BE2C (cell line): ENCODE measurements at regions not wholly inside any gene's neighbourhood (a gene's known extent, or its start where the extent isn't known, plus 50 kb on each side); places are given as distances from the start of the nearest gene placed in this dataset.
A peak's percentile ranks its signal among the peaks of the same experiment; 100 is the strongest.

ENCODE experiments used
- DNase-seq: peaks from one replicate; pipeline ENCODE4 v3.0.0-alpha.2; 2020
- H3K27me3 ChIP-seq: fragments of 250-450 bp; sonication (Bioruptor Pico); 2 replicates; pipeline ENCODE4 v1.5.1; 2020; ENCODE audit warnings: mild to moderate bottlenecking
- H3K36me3 ChIP-seq: fragments of 250-450 bp; sonication (Bioruptor Pico); 2 replicates; pipeline ENCODE4 v1.5.1; 2020; ENCODE audit warnings: mild to moderate bottlenecking
- H3K4me1 ChIP-seq: fragments of 250-450 bp; sonication (Bioruptor Pico); 2 replicates; pipeline ENCODE4 v1.5.1; 2020
- H3K4me3 ChIP-seq: 2 replicates; pipeline ENCODE4 v1.5.1; 2011; ENCODE audit warnings: low read depth, low read length
- H3K9me3 ChIP-seq: fragments of 250-450 bp; sonication (Bioruptor Pico); 2 replicates; pipeline ENCODE4 v1.5.1; 2020
- TF ChIP-seq, protein P1 (sequence below): IDR thresholded peaks from 2 replicates; pipeline ENCODE4 v1.5.1; 2012; ENCODE audit warnings: mild to moderate bottlenecking, low read depth, low read length

DNA sequence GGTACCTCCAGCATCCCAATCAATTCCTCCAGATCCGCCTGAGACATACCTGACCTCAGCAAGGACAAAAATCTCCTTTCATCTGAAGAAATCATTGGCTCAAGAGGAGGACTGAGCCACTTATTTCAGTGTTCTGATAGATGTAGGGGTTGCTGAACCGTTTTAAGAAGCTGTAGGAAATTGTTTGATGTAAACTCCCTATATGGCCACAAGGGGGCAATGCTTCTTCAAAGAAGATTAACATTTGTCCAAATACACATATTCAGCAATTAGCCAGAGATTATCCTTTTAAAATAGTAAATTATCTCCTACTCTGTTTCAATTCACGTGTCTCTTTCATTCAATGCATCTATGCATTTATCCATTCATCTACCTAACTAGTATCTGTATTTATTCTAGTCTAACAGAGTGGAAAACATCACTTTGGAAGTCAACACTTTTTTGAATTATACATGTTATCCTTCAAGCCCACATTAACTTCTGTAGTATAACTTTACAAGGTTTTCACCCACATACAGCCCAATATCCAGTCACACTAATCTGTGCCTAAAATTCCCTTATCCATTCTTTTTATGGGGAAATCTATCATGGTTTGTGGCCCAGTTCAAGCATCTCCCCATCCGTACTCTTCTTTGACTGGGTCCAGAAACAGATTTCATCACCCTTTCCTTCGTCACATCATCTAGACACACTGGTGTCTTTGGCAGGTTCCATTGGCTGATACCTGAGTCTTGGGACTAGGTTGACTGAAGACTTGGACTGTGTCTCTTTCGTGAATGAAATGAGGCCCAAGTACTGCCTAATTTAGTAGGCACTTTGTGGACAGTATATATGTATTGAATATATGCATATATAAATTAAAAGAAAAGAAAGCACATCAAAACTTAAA, 411.0 kb upstream of the OR4E1 start:
- Histone ChIP-seq H3K9me3 (no peaks in the 10 kb centered on the region), H3K4me3 (no peak overlapping the region), H3K4me1 (no peaks in the 10 kb centered on the region), H3K36me3 (no peaks in the 10 kb centered on the region), H3K27me3 (no peaks in the 10 kb centered on the region)
- no peak for DNase-seq
- TF ChIP-seq, protein P1, sequence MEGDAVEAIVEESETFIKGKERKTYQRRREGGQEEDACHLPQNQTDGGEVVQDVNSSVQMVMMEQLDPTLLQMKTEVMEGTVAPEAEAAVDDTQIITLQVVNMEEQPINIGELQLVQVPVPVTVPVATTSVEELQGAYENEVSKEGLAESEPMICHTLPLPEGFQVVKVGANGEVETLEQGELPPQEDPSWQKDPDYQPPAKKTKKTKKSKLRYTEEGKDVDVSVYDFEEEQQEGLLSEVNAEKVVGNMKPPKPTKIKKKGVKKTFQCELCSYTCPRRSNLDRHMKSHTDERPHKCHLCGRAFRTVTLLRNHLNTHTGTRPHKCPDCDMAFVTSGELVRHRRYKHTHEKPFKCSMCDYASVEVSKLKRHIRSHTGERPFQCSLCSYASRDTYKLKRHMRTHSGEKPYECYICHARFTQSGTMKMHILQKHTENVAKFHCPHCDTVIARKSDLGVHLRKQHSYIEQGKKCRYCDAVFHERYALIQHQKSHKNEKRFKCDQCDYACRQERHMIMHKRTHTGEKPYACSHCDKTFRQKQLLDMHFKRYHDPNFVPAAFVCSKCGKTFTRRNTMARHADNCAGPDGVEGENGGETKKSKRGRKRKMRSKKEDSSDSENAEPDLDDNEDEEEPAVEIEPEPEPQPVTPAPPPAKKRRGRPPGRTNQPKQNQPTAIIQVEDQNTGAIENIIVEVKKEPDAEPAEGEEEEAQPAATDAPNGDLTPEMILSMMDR: peak; percentile 67

GRCh38 chr14:22081337-22081736, 407.7 kb upstream of the OR4E1 start:
- H3K27me3 ChIP-seq: no peaks in the 10 kb centered on the region
- H3K4me3 ChIP-seq: no peak overlapping the region
- TF ChIP-seq, protein P1: no peak
- H3K9me3 ChIP-seq: no peaks in the 10 kb centered on the region
- H3K36me3 ChIP-seq: no peaks in the 10 kb centered on the region
- no peaks in the 10 kb centered on the region for H3K4me1 ChIP-seq
- no peak for DNase-seq

- TF ChIP-seq, protein P1: no peak
- Histone ChIP-seq H3K4me1 (no peaks in the 10 kb centered on the region), H3K9me3 (no peaks in the 10 kb centered on the region), H3K27me3 (no peaks in the 10 kb centered on the region), H3K36me3 (no peaks in the 10 kb centered on the region), H3K4me3 (no peak overlapping the region)
- DNase-seq: no peak
Observed at GRCh38 chr14:22079766-22080165, 406.1 kb upstream of the OR4E1 start.

DNA sequence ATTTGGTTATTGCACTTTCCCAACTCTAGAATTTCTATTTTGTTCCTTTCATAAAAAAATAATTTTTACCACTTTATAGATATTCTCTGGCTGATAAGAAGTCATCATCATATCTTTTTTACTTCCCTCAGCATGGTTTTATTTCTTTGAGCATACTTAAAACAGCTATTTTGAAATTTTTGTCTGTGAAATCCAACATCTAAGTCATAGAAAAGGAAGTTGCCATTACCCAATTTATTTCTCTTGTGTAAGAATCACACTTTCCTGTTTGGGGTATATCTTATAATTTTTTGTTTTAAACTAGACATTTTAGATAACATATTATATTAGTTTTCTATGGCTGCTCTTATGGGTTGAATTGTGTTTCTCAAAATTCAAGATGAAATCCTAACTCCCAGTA, 400.2 kb upstream of the OR4E1 start:
- no peak for DNase-seq
- H3K4me3 ChIP-seq: no peak overlapping the region
- no peaks in the 10 kb centered on the region for H3K36me3 ChIP-seq
- H3K4me1 ChIP-seq: no peaks in the 10 kb centered on the region
- H3K9me3 ChIP-seq: no peaks in the 10 kb centered on the region
- TF ChIP-seq, protein P1: no peak
- no peaks in the 10 kb centered on the region; the same call in 1 of the 2 replicates for H3K27me3 ChIP-seq

- H3K4me3 ChIP-seq: no peak overlapping the region
- no peaks in the 10 kb centered on the region for H3K4me1 ChIP-seq
- H3K36me3 ChIP-seq: no peaks in the 10 kb centered on the region
- no peak for DNase-seq
- H3K9me3 ChIP-seq: no peaks in the 10 kb centered on the region
- TF ChIP-seq, protein P1: no peak
- no peaks in the 10 kb centered on the region; the same call in 1 of the 2 replicates for H3K27me3 ChIP-seq
Observed at GRCh38 chr14:22071006-22071405, 397.4 kb upstream of the OR4E1 start.

GRCh38 chr14:22070119-22070982, 396.7 kb upstream of the OR4E1 start:
- DNase-seq: no peak
- no peaks in the 10 kb centered on the region; the same call in 1 of the 2 replicates for H3K27me3 ChIP-seq
- no peaks in the 10 kb centered on the region for H3K9me3 ChIP-seq
- H3K4me3 ChIP-seq: no peak overlapping the region
- H3K4me1 ChIP-seq: no peaks in the 10 kb centered on the region
- TF ChIP-seq, protein P1: no peak
- H3K36me3 ChIP-seq: no peaks in the 10 kb centered on the region
